ENCODE measurements at regions not wholly inside any gene's neighbourhood (a gene's known extent, or its start where the extent isn't known, plus 50 kb on each side); places are given as distances from the start of the nearest gene placed in this dataset.

GRCh38 chr16:65469116-65469515, 347.3 kb upstream of the CDH11 start:
- no peak for DNase-seq

- DNase-seq = no peak
Measured at GRCh38 chr16:65468133-65468532, 346.3 kb upstream of the CDH11 start.

- no peak for DNase-seq
Measured at GRCh38 chr16:65463652-65464260, 341.9 kb upstream of the CDH11 start.

- DNase-seq = no peak
Measured at GRCh38 chr16:65457084-65457483, 335.2 kb upstream of the CDH11 start.

GRCh38 chr16:65455761-65456160, 333.9 kb upstream of the CDH11 start:
- no peak for DNase-seq

GRCh38 chr16:65453646-65454045, 331.8 kb upstream of the CDH11 start:
- no peak for DNase-seq

- DNase-seq = no peak
Measured at GRCh38 chr16:65449526-65449925, 327.7 kb upstream of the CDH11 start.

GRCh38 chr16:65446427-65446826, 324.6 kb upstream of the CDH11 start:
- no peak for DNase-seq

GRCh38 chr16:65445313-65446260, 323.7 kb upstream of the CDH11 start:
- DNase-seq = no peak

- no peak for DNase-seq
Measured at GRCh38 chr16:65441501-65441900, 319.6 kb upstream of the CDH11 start.

- DNase-seq = no peak
Measured at GRCh38 chr16:65429504-65430181, 307.8 kb upstream of the CDH11 start.

GRCh38 chr16:65426484-65426883, 304.6 kb upstream of the CDH11 start:
- no peak for DNase-seq

GRCh38 chr16:65422934-65423333, 301.1 kb upstream of the CDH11 start:
- no peak for DNase-seq

GRCh38 chr16:65421596-65421995, 299.7 kb upstream of the CDH11 start:
- DNase-seq = no peak

- no peak for DNase-seq
Measured at GRCh38 chr16:65418435-65418834, 296.6 kb upstream of the CDH11 start.

GRCh38 chr16:65415460-65415859, 293.6 kb upstream of the CDH11 start:
- no peak for DNase-seq

- no peak for DNase-seq
Measured at GRCh38 chr16:65414284-65414984, 292.6 kb upstream of the CDH11 start.

GRCh38 chr16:65413861-65414260, 292.0 kb upstream of the CDH11 start:
- DNase-seq = no peak

GRCh38 chr16:65410801-65411200, 288.9 kb upstream of the CDH11 start:
- DNase-seq = no peak

GRCh38 chr16:65409510-65409909, 287.6 kb upstream of the CDH11 start:
- DNase-seq = no peak

- no peak for DNase-seq
Measured at GRCh38 chr16:65406933-65407332, 285.1 kb upstream of the CDH11 start.

- DNase-seq = no peak
Measured at GRCh38 chr16:65406116-65406515, 284.3 kb upstream of the CDH11 start.

GRCh38 chr16:65394281-65394680, 272.4 kb upstream of the CDH11 start:
- no peak for DNase-seq

Measured in stimulated activated CD4-positive, alpha-beta T cell treated with anti-CD3 and anti-CD28 coated beads, Interleukin-4, amount 100 ng/mL, for 4 hours (primary cell).